DMS153 treated with DMSO at 0.1 percent for 48 hours (cell line): ENCODE measurements at regions not wholly inside any gene's neighbourhood (a gene's known extent, or its start where the extent isn't known, plus 50 kb on each side); places are given as distances from the start of the nearest gene placed in this dataset.

Experiments
- DNase-seq: peaks from one replicate; lab custom pipeline; 2025; ENCODE audit not compliant: unreplicated experiment; lab: John Stamatoyannopoulos, UW

DNA sequence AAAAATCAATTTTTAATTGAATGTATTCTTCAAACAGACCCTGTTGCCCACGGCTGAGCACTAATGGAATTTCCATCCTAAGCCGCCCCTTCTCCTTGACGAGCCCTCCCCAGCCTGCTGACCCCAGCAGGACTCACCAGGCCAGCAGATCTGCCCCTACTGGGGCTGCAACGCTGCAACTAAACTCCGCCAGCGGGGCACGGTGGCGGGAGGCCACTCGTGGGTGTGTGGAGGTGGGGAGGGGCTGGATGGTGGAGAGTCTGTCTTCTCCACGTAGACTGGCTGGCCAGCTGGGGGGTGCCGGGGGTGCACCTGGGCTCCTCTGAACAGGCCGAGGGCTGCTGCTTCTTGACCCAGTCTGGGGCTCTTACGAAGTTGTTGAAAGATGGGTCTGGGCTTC lies 67.8 kb downstream of the ENGASE start:
- DNase-seq, result no peak

DNA sequence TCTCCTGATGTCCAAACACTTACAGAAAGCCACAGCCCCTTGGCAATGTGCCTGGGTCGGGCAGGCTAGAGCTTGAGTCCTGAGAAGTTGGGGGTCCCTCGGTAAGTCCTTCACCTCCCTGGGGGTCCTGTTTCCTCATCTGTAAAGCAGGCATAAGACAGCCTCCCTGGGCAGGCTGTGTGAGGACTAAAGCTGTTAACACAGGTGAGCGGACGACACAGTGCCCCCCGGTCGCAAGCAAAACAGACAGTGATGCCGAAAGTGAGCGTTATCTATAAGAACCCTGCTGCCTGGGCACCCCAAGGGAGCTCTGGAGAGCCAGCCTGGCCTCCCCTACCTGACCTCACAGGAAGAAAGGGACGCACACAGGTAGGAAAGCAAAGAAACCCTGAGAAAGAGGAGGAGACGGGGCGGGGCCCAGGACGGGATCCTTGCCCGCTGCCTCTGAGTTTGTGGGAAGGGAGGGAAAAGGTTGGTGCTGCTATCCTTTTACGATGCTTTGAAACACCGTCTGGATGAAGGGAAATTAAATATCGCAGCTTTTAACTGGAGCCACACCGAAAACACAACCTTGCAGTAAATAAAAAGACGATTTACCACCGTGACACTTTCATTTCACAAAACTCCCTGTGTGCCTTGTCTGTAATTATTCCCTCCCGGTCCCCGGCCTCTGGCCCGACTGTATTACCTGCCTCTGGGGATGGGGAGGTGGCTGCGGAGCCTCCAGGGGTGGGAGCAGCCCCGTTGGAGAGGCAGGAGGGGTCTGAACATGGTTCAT lies 67.1 kb downstream of the ENGASE start:
- DNase-seq, result no peak

DNA sequence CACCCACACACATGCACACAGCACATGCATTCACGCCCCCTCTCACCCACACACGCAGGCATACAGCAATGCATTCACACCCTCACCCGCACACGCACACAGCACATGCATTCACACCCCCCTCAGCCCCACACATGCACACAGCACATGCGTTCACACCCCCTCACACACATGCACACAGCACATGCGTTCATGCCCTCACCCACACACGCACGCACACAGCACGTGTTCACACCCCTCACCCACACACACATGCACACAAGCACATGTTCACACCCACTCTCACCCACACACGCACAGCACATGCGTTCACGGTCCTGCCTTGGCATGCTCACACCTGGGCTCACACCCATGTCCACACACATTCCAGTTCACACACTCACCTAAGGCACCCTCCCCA lies 64.2 kb downstream of the ENGASE start:
- no peak for DNase-seq

DNA sequence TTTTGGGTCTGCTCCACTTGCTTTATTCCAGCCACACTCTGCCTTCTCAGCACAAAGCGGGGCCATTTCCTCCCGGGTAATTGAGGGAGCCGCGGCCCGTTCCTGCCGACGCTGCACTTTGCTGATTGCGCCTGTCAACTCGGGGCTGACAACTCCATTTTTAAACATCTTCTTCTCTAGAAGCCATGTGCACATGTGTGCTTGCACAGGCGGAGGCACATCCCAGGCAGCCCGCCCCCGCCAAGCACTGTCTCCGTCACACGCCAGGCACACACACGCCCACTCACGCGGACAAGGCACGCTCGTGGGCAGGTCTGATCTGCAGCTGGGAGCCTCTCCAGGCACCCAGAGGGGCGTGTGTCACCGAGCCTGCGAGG lies 63.2 kb downstream of the ENGASE start:
- peak; percentile 27 for DNase-seq

DNA sequence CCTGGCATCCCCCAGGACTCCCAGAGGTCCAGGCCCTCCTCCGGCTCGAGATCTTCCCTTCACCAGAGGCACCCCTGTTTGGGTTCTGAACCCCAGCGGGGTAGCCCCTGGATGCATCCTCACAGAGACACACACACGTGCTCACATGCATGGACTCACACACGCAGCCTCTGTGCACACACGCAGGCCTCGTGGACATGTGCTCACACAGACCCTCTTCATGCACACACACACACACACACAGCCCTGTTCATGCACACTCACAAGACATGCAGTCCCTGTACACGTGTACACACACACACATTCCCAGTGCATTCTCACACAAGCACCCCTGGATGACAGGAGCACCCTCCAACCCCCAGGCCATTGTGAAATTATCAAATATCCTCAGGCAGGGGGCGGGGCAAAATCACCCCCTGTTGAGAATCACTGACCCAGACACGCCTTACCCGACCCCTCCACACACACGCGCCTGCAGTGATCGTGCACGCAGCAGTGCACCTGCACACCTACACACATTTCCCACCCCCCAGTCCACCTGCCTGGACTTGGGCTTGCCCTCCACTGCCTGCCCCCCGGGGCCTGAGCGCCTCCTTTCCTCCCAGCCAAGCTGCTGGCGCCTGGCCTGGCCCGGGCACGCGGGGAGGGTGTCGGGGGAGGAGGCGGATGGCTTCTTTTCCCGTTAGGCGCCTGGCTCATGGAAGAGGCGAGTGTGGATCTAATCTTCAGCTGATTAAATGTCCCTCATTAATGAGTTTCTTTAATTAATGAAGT lies 62.6 kb downstream of the ENGASE start:
- no peak for DNase-seq

DNA sequence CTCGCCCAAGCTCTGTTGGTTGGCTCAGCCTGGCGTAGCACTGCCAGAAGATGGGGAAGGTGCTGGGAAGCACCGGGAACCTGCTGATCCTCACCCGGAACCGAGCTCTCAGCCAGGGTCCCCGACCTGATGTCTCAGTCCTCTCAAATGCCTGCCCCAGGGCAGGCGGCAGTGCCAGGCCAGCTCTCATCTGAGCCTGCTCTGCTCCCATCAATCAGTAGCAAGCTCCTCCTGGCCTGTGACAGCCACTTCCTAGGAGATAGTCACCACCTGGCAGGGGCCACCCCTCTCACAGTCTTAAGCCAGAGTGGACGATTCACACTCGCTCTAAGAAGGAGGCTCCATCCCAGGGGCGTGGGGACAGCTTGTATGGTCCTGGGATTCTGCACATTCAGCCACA lies 62.0 kb downstream of the ENGASE start:
- DNase-seq, result no peak
